Astrocyte (in vitro differentiated cells and primary cell): ENCODE measurements at regions not wholly inside any gene's neighbourhood (a gene's known extent, or its start where the extent isn't known, plus 50 kb on each side); places are given as distances from the start of the nearest gene placed in this dataset.
"Not testable (repeated sequence)": the region's sequence is repeated elsewhere in the genome, so short reads cannot be mapped to it uniquely, and the experiment has no call there.

Experiments used
- DNase-seq: peaks from one replicate; pipeline ENCODE4 v3.0.0-alpha.2; 2010; ENCODE audit warnings: low read depth
- FAIRE-seq: peaks from 2 replicates; lab custom pipeline; 2011; peaks lifted over from hg19 to GRCh38; lab: Jason Lieb, UNC
- H2AFZ ChIP-seq: 2 replicates; pipeline ENCODE4 v1.6.0; 2012; ENCODE audit warnings: low read depth, low read length, inconsistent platforms
- H3K27ac ChIP-seq: 2 replicates; pipeline ENCODE4 v1.5.1; 2011; ENCODE audit warnings: low read depth, low read length, inconsistent platforms
- H3K27me3 ChIP-seq: 2 replicates; pipeline ENCODE4 v1.6.0; 2011; ENCODE audit warnings: low read length, inconsistent platforms; ENCODE audit not compliant: insufficient read depth
- H3K36me3 ChIP-seq: 2 replicates; pipeline ENCODE4 v1.5.1; 2011; ENCODE audit warnings: low read length, inconsistent platforms; ENCODE audit not compliant: insufficient read depth
- H3K4me1 ChIP-seq: 2 replicates; pipeline ENCODE4 v1.5.1; 2011; ENCODE audit warnings: low read length, inconsistent platforms; ENCODE audit not compliant: insufficient read depth
- H3K4me2 ChIP-seq: 2 replicates; pipeline ENCODE4 v1.6.0; 2012; ENCODE audit warnings: low read length, inconsistent platforms
- H3K4me3 ChIP-seq: 2 replicates; pipeline ENCODE4 v1.5.1; 2011; ENCODE audit warnings: low read depth, mild to moderate bottlenecking, low read length, inconsistent platforms; ENCODE audit not compliant: insufficient read depth
- H3K79me2 ChIP-seq: 2 replicates; pipeline ENCODE4 v1.6.0; 2012; ENCODE audit warnings: mild to moderate bottlenecking, low read length, inconsistent platforms; ENCODE audit not compliant: insufficient read depth
- H3K9ac ChIP-seq: 2 replicates; pipeline ENCODE4 v1.6.0; 2012; ENCODE audit warnings: mild to moderate bottlenecking, low read length, inconsistent platforms
- H3K9me3 ChIP-seq: 2 replicates; pipeline ENCODE4 v1.5.1; 2012; ENCODE audit warnings: low read depth, mild to moderate bottlenecking, low read length, inconsistent platforms; ENCODE audit not compliant: insufficient read depth
- H4K20me1 ChIP-seq: 2 replicates; pipeline ENCODE4 v1.6.0; 2012; ENCODE audit warnings: low read length, inconsistent platforms; ENCODE audit not compliant: insufficient read depth
- H3K27ac Mint-ChIP-seq: one replicate; pipeline ENCODE4 v1.8.0; 2021; ENCODE audit warnings: mild to moderate bottlenecking, mixed read lengths; ENCODE audit not compliant: unreplicated experiment
- H3K27me3 Mint-ChIP-seq: one replicate; pipeline ENCODE4 v1.8.0; 2021; ENCODE audit warnings: low read depth, mixed read lengths; ENCODE audit not compliant: unreplicated experiment
- H3K36me3 Mint-ChIP-seq: one replicate; pipeline ENCODE4 v1.8.0; 2021; ENCODE audit warnings: low read depth, mixed read lengths; ENCODE audit not compliant: unreplicated experiment
- H3K4me1 Mint-ChIP-seq: one replicate; pipeline ENCODE4 v1.8.0; 2021; ENCODE audit warnings: low read depth, mixed read lengths; ENCODE audit not compliant: unreplicated experiment
- H3K4me3 Mint-ChIP-seq: one replicate; pipeline ENCODE4 v1.8.0; 2021; ENCODE audit warnings: mild to moderate bottlenecking, moderate library complexity, mixed read lengths; ENCODE audit not compliant: unreplicated experiment
- H3K9me3 Mint-ChIP-seq: one replicate; pipeline ENCODE4 v1.8.0; 2021; ENCODE audit warnings: mild to moderate bottlenecking, mixed read lengths; ENCODE audit not compliant: unreplicated experiment
- EZH2 ChIP-seq: IDR thresholded peaks from 2 replicates; pipeline ENCODE4 v1.6.1; 2012; ENCODE audit warnings: mild to moderate bottlenecking, low read length, inconsistent platforms; ENCODE audit not compliant: insufficient read depth
- TF ChIP-seq, protein P1 (sequence below): IDR thresholded peaks from 2 replicates; pipeline ENCODE4 v1.5.1; 2011; ENCODE audit warnings: low read depth, mild to moderate bottlenecking, inconsistent platforms, low read length, moderate library complexity; ENCODE audit not compliant: insufficient read depth

DNA sequence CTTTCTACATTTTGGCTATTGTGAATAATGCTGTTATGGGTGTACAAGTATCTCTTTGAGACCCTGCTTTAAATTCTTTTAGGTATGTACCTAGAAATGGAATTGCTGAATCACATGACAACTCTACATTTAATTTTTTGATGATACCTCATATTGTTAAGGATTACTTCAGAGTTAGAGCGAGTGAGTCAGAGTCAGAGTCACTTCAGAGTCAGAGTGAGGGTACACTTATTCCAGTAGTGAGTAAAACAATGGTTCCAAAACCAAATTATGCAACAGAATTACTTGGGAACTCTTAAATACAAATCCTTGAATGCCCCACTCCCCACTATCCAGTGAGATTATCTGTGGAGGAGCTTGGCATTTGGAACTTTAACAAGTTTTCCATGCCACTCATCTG lies 50.3 kb upstream of the SNRK start:
- FAIRE-seq = no peak

DNA sequence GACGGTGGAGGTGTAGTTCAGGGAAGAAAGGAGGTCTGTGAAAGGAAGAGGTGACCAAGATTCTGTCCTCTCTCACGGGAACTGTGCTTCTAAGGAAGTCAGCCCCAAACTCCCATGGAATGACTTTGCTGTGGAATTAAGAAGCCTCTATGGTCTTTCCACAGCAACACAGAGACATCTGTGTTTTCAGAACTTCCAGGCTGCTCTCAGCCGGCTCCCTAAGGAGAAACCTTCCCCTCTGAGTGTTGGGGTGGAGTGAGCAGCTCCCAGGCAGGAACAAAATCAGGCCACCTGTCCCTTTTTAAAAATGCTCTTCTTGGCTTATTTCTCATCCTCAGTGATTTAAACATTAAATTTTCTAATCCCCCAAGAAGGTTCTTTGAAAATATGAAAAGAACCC lies 53.3 kb upstream of the SNRK start:
- Mint-ChIP-seq H3K36me3 (no peaks in the 10 kb centered on the region), H3K4me1 (peaks cover 10% of the 10 kb centered on the region), H3K27me3 (peaks cover 10% of the 10 kb centered on the region), H3K27ac (no peak overlapping the region), H3K4me3 (no peak overlapping the region), H3K9me3 (peaks cover 2% of the 10 kb centered on the region)
- Histone ChIP-seq H3K9ac (no peak overlapping the region), H2AFZ (no peak overlapping the region), H3K27me3 (peaks cover 3% of the 10 kb centered on the region), H3K27ac (no peak overlapping the region), H4K20me1 (no peaks in the 10 kb centered on the region), H3K9me3 (no peaks in the 10 kb centered on the region), H3K4me3 (no peak overlapping the region), H3K4me2 (no peak overlapping the region), H3K79me2 (no peaks in the 10 kb centered on the region), H3K36me3 (no peaks in the 10 kb centered on the region), H3K4me1 (no peaks in the 10 kb centered on the region)
- no peak for FAIRE-seq
- DNase-seq = no peak
- TF ChIP-seq EZH2 = no peak
- TF ChIP-seq, protein P1, sequence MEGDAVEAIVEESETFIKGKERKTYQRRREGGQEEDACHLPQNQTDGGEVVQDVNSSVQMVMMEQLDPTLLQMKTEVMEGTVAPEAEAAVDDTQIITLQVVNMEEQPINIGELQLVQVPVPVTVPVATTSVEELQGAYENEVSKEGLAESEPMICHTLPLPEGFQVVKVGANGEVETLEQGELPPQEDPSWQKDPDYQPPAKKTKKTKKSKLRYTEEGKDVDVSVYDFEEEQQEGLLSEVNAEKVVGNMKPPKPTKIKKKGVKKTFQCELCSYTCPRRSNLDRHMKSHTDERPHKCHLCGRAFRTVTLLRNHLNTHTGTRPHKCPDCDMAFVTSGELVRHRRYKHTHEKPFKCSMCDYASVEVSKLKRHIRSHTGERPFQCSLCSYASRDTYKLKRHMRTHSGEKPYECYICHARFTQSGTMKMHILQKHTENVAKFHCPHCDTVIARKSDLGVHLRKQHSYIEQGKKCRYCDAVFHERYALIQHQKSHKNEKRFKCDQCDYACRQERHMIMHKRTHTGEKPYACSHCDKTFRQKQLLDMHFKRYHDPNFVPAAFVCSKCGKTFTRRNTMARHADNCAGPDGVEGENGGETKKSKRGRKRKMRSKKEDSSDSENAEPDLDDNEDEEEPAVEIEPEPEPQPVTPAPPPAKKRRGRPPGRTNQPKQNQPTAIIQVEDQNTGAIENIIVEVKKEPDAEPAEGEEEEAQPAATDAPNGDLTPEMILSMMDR = no peak

More for the DNA sequence above, 50.3 kb upstream of the SNRK start:
- Histone ChIP-seq H4K20me1 (no peaks in the 10 kb centered on the region), H2AFZ (no peak overlapping the region), H3K27ac (no peak overlapping the region), H3K36me3 (no peaks in the 10 kb centered on the region), H3K4me1 (no peaks in the 10 kb centered on the region), H3K9ac (no peak overlapping the region), H3K79me2 (no peaks in the 10 kb centered on the region), H3K9me3 (no peaks in the 10 kb centered on the region), H3K4me2 (no peak overlapping the region), H3K4me3 (no peak overlapping the region), H3K27me3 (peaks cover 3% of the 10 kb centered on the region)
- Mint-ChIP-seq H3K9me3 (peaks cover 2% of the 10 kb centered on the region), H3K36me3 (no peaks in the 10 kb centered on the region), H3K4me3 (no peak overlapping the region), H3K27me3 (peaks cover 10% of the 10 kb centered on the region), H3K27ac (no peak overlapping the region), H3K4me1 (peaks cover 9% of the 10 kb centered on the region)
- no peak for DNase-seq
- TF ChIP-seq, protein P1 = no peak
- no peak for TF ChIP-seq EZH2

DNA sequence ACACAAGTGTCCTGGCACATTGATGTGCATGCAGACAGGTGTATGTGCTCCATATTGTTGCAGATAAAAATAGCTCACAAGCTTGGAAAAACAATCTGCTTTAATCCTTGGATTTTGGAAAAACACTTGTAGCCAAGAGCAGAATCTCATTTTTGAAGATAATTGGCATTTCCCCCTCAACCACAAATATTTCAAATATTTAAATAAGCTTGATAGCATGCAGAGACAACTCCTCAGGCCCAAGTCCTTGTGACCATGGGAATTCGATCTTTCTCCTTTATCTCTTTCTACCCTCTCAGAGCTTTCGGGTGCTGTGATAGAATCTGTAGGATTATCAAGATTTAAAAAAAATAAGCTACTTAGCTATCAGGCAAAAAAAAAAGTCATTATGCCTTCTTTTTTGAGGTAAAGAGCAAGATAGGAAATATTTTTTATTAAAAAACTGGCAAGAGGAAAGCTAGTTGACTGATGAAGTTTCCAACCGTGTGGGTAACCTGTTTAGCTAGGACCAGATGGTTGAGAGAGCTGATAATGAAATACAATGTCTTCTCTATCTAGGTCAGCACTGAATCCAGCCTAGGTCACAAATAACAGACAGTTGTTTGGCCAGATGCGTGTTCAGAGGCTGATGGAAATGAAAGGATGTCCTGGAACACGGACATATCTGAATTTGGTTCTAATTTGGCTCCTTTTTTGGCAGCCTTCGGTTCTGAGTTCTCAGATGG lies 54.9 kb upstream of the SNRK start:
- FAIRE-seq = no peak
- no peak overlapping the region for H3K4me3 ChIP-seq
- peaks cover 6% of the 10 kb centered on the region for H3K27me3 Mint-ChIP-seq
- no peak overlapping the region for H3K9ac ChIP-seq
- DNase-seq = peak; percentile 44
- no peak for TF ChIP-seq EZH2
- TF ChIP-seq, protein P1 = no peak
- H4K20me1 ChIP-seq = no peaks in the 10 kb centered on the region
- peaks cover 10% of the 10 kb centered on the region for H3K4me1 Mint-ChIP-seq
- H3K36me3 Mint-ChIP-seq = no peaks in the 10 kb centered on the region
- H3K4me2 ChIP-seq = no peak overlapping the region
- peak overlapping the region; percentile 10 for H3K27ac Mint-ChIP-seq
- no peak overlapping the region for H2AFZ ChIP-seq
- peaks cover 13% of the 10 kb centered on the region for H3K9me3 Mint-ChIP-seq
- H3K4me1 ChIP-seq = no peaks in the 10 kb centered on the region
- H3K27me3 ChIP-seq = peaks cover 3% of the 10 kb centered on the region
- H3K79me2 ChIP-seq = no peaks in the 10 kb centered on the region
- H3K27ac ChIP-seq = no peak overlapping the region
- H3K36me3 ChIP-seq = no peaks in the 10 kb centered on the region
- H3K9me3 ChIP-seq = peaks cover 3% of the 10 kb centered on the region
- no peak overlapping the region for H3K4me3 Mint-ChIP-seq

DNA sequence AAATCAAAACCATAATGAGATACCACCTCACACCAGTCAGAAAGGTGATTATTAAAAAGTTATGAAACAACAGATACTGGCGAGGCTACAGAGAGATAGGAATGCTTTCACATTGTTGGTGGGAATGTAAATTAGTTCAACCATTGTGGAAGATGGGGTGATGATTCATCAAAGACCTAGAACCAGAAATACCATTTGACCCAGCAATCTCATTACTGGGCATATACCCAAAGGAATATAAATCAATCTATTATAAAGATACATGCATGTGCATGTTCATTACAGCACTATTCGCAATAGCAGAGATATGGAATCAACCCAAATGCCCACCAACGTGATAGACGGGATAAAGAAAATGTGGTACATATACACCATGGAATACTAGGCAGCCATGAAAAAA lies 56.5 kb upstream of the SNRK start:
- DNase-seq, H3K9ac ChIP-seq, H3K27ac ChIP-seq, H4K20me1 ChIP-seq, FAIRE-seq, H2AFZ ChIP-seq, H3K4me1 ChIP-seq, H3K27me3 Mint-ChIP-seq, H3K4me3 ChIP-seq, H3K27me3 ChIP-seq, H3K36me3 Mint-ChIP-seq, H3K9me3 ChIP-seq, H3K27ac Mint-ChIP-seq, H3K79me2 ChIP-seq, H3K36me3 ChIP-seq, H3K4me2 ChIP-seq, H3K4me3 Mint-ChIP-seq: not testable (repeated sequence)
- Mint-ChIP-seq H3K4me1 (peaks cover 10% of the 10 kb centered on the region), H3K9me3 (peaks cover 13% of the 10 kb centered on the region)
